ENCODE measurements at regions not wholly inside any gene's neighbourhood (a gene's known extent, or its start where the extent isn't known, plus 50 kb on each side); places are given as distances from the start of the nearest gene placed in this dataset.

- H3K27me3 ChIP-seq (replicated peaks; ENCODE audit: control insufficient read depth, insufficient read depth, low read length) = no peaks in the 10 kb centered on the region
- no peak overlapping the region for H3K4me3 ChIP-seq (replicated peaks; ENCODE audit: low read depth, low read length)
- DNase-seq (ENCODE audit: extremely low read depth, insufficient read length) = no peak
- H3K36me3 ChIP-seq (ENCODE audit: control insufficient read depth, insufficient read depth, low read length) = no peaks in the 10 kb centered on the region
- TF ChIP-seq CTCF (IDR thresholded peaks at IDR 0.05; ENCODE audit: insufficient read depth, low read length, poor library complexity, severe bottlenecking) = no peak
These were observed 240.4 kb upstream of the MGAT4C start for GRCh38 chr12:86496595-86496994.

GRCh38 chr12:86484473-86484872 is 228.3 kb upstream of the MGAT4C start:
- no peak for DNase-seq (ENCODE audit: extremely low read depth, insufficient read length)
- no peak for TF ChIP-seq CTCF (IDR thresholded peaks at IDR 0.05; ENCODE audit: insufficient read depth, low read length, poor library complexity, severe bottlenecking)

GRCh38 chr12:86473231-86473630 is 217.0 kb upstream of the MGAT4C start:
- Histone ChIP-seq H3K27me3 (replicated peaks; ENCODE audit: control insufficient read depth, insufficient read depth, low read length) (no peaks in the 10 kb centered on the region), H3K4me3 (replicated peaks; ENCODE audit: low read depth, low read length) (no peak overlapping the region), H3K36me3 (ENCODE audit: control insufficient read depth, insufficient read depth, low read length) (no peaks in the 10 kb centered on the region)
- no peak for DNase-seq (ENCODE audit: extremely low read depth, insufficient read length)
- no peak for TF ChIP-seq CTCF (IDR thresholded peaks at IDR 0.05; ENCODE audit: insufficient read depth, low read length, poor library complexity, severe bottlenecking)

More at GRCh38 chr12:86484473-86484872, 228.3 kb upstream of the MGAT4C start:
- no peak overlapping the region for H3K4me3 ChIP-seq (replicated peaks; ENCODE audit: low read depth, low read length)
- no peaks in the 10 kb centered on the region for H3K36me3 ChIP-seq (ENCODE audit: control insufficient read depth, insufficient read depth, low read length)
- no peaks in the 10 kb centered on the region for H3K27me3 ChIP-seq (replicated peaks; ENCODE audit: control insufficient read depth, insufficient read depth, low read length)

DNA sequence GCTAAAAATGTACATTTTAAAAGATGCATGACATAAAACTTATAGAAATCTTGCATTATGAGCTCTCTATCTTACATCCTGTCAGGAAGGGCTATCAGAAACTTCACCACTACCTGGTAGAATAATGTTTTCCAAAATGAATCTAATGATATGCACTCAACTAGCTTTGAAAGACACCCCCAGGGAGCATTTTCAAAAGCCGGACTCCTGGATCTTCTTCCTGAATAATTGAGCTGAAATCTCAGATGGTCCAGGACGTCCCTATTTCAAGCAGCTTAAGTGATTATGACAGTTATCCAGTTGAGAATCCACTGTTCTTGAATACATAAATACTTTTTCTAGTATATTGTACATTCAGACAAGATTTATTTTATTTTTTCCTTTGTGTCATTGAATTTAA is 200.6 kb upstream of the MGAT4C start:
- Histone ChIP-seq H3K36me3 (ENCODE audit: control insufficient read depth, insufficient read depth, low read length) (no peaks in the 10 kb centered on the region), H3K27me3 (replicated peaks; ENCODE audit: control insufficient read depth, insufficient read depth, low read length) (no peaks in the 10 kb centered on the region), H3K4me3 (replicated peaks; ENCODE audit: low read depth, low read length) (no peak overlapping the region)
- TF ChIP-seq CTCF (IDR thresholded peaks at IDR 0.05; ENCODE audit: insufficient read depth, low read length, poor library complexity, severe bottlenecking) = no peak
- no peak for DNase-seq (ENCODE audit: extremely low read depth, insufficient read length)

DNA sequence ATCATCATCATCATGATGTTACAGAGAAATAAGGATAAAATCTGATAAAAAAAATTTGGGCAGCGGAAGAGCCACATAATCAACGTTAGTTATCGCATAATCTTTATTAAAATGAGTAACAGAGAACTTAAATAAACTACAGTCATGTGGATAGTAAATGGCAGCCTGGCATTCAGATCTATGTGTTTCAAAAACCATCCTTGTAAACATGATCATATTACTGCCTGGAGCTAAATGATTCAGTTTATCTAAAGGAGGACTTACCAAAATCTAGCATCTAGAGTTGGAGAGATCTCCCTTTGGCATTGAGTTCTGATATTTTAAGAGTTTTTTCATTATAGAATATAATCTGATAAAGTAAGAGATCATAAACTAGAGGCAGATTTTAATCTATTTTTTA is 200.1 kb upstream of the MGAT4C start:
- no peak for DNase-seq (ENCODE audit: extremely low read depth, insufficient read length)
- no peak for TF ChIP-seq CTCF (IDR thresholded peaks at IDR 0.05; ENCODE audit: insufficient read depth, low read length, poor library complexity, severe bottlenecking)
- Histone ChIP-seq H3K27me3 (replicated peaks; ENCODE audit: control insufficient read depth, insufficient read depth, low read length) (no peaks in the 10 kb centered on the region), H3K4me3 (replicated peaks; ENCODE audit: low read depth, low read length) (no peak overlapping the region), H3K36me3 (ENCODE audit: control insufficient read depth, insufficient read depth, low read length) (no peaks in the 10 kb centered on the region)

- Histone ChIP-seq H3K27me3 (replicated peaks; ENCODE audit: control insufficient read depth, insufficient read depth, low read length) (no peaks in the 10 kb centered on the region), H3K36me3 (ENCODE audit: control insufficient read depth, insufficient read depth, low read length) (no peaks in the 10 kb centered on the region), H3K4me3 (replicated peaks; ENCODE audit: low read depth, low read length) (no peak overlapping the region)
- DNase-seq (ENCODE audit: extremely low read depth, insufficient read length) = no peak
- no peak for TF ChIP-seq CTCF (IDR thresholded peaks at IDR 0.05; ENCODE audit: insufficient read depth, low read length, poor library complexity, severe bottlenecking)
These were observed 189.2 kb upstream of the MGAT4C start for GRCh38 chr12:86445356-86445755.
